Mesothelial cell of epicardium (in vitro differentiated cells): ENCODE measurements at regions not wholly inside any gene's neighbourhood (a gene's known extent, or its start where the extent isn't known, plus 50 kb on each side); places are given as distances from the start of the nearest gene placed in this dataset.

Source experiments
- DNase-seq, 2 experiments: peaks; one replicate each; pipeline ENCODE4 v3.0.0; 2021; ENCODE audit warnings: low spot score in 2 of 2; ENCODE audit not compliant: unreplicated experiment in 2 of 2
- H3K27ac Mint-ChIP-seq: 2 replicates; pipeline ENCODE4 v1.8.0; 2021; ENCODE audit warnings: mixed read lengths
- H3K27me3 Mint-ChIP-seq: 2 replicates; pipeline ENCODE4 v1.8.0; 2021; ENCODE audit warnings: low read depth, mixed read lengths
- H3K36me3 Mint-ChIP-seq: 2 replicates; pipeline ENCODE4 v1.8.0; 2021; ENCODE audit warnings: mixed read lengths
- H3K4me1 Mint-ChIP-seq: 2 replicates; pipeline ENCODE4 v1.8.0; 2021; ENCODE audit warnings: mixed read lengths
- H3K4me3 Mint-ChIP-seq: 2 replicates; pipeline ENCODE4 v1.8.0; 2021; ENCODE audit warnings: mild to moderate bottlenecking, moderate library complexity, mixed read lengths
- H3K9me3 Mint-ChIP-seq: 2 replicates; pipeline ENCODE4 v1.8.0; 2021; ENCODE audit warnings: mixed read lengths
- CTCF ChIP-seq: fragments of 200-600 bp; sonication (generic); IDR thresholded peaks from one replicate; pipeline ENCODE4 v1.5.0; 2021; ENCODE audit warnings: antibody characterized with exemption; ENCODE audit not compliant: unreplicated experiment

- H3K27me3 Mint-ChIP-seq, result no peaks in the 10 kb centered on the region
- no peak overlapping the region for H3K4me3 Mint-ChIP-seq
- H3K9me3 Mint-ChIP-seq, result peaks cover 4% of the 10 kb centered on the region
Observed at GRCh38 chr6:95949985-95950384, 65.8 kb upstream of the FUT9 start.

GRCh38 chr6:95958686-95959085 is 57.1 kb upstream of the FUT9 start:
- no peaks in the 10 kb centered on the region for H3K9me3 Mint-ChIP-seq
- H3K4me3 Mint-ChIP-seq, result no peak overlapping the region
- no peak for TF ChIP-seq CTCF
- DNase-seq, result no peak
- H3K4me1 Mint-ChIP-seq, result no peaks in the 10 kb centered on the region
- no peak overlapping the region for H3K27ac Mint-ChIP-seq
- no peaks in the 10 kb centered on the region for H3K27me3 Mint-ChIP-seq
- no peaks in the 10 kb centered on the region for H3K36me3 Mint-ChIP-seq

More at GRCh38 chr6:95949985-95950384, 65.8 kb upstream of the FUT9 start:
- H3K27ac Mint-ChIP-seq, result no peak overlapping the region
- no peak for DNase-seq
- no peaks in the 10 kb centered on the region for H3K36me3 Mint-ChIP-seq
- H3K4me1 Mint-ChIP-seq, result no peaks in the 10 kb centered on the region
- TF ChIP-seq CTCF, result no peak

- no peak for TF ChIP-seq CTCF
- Mint-ChIP-seq H3K4me3 (no peak overlapping the region), H3K36me3 (no peaks in the 10 kb centered on the region), H3K27me3 (no peaks in the 10 kb centered on the region), H3K4me1 (no peaks in the 10 kb centered on the region), H3K9me3 (no peaks in the 10 kb centered on the region), H3K27ac (no peak overlapping the region)
- no peak for DNase-seq
Observed at GRCh38 chr6:95959261-95959660, 56.5 kb upstream of the FUT9 start.
